Thoracic aorta (tissue), 2 donors: ENCODE measurements at regions not wholly inside any gene's neighbourhood (a gene's known extent, or its start where the extent isn't known, plus 50 kb on each side); places are given as distances from the start of the nearest gene placed in this dataset.

Experiments
- ATAC-seq: fragments of 150-250 bp; one replicate; pipeline ENCODE4 v1.8.0; 2017; ENCODE audit warnings: low read depth; ENCODE audit not compliant: insufficient number of reproducible peaks, low FRiP score
- DNase-seq: peaks from one replicate; pipeline ENCODE4 v3.0.0-alpha.2; 2020; ENCODE audit warnings: low spot score
- H3K27ac ChIP-seq, 2 donors: fragments of 200-600 bp; sonication (generic); 1 replicate in 1 of 2; 2 replicates in 1 of 2; pipeline ENCODE4 v1.5.1; 2016; ENCODE audit warnings: mild to moderate bottlenecking in 2 of 2, moderate library complexity in 2 of 2
- H3K27me3 ChIP-seq: fragments of 200-600 bp; sonication (generic); replicated peaks from 2 replicates; pipeline ENCODE4 v1.6.0; 2016; ENCODE audit warnings: mild to moderate bottlenecking; ENCODE audit not compliant: insufficient read depth
- H3K36me3 ChIP-seq: fragments of 200-600 bp; sonication (generic); one replicate; pipeline ENCODE4 v1.5.1; 2016
- H3K4me1 ChIP-seq, 2 donors: fragments of 200-600 bp; sonication (generic); 1 replicate in 1 of 2; 2 replicates in 1 of 2; pipeline versions ENCODE4 v1.5.1 to v1.6.0; 2016; ENCODE audit warnings: low read depth in 2 of 2, mild to moderate bottlenecking in 1 of 2; ENCODE audit not compliant: control insufficient read depth in 1 of 2
- H3K4me3 ChIP-seq: fragments of 200-600 bp; sonication (generic); 2 replicates; pipeline ENCODE4 v1.5.1; 2016; ENCODE audit warnings: mild to moderate bottlenecking
- H3K9me3 ChIP-seq: fragments of 200-600 bp; sonication (generic); 2 replicates; pipeline ENCODE4 v1.5.1; 2016
- CTCF ChIP-seq: fragments of 200-600 bp; sonication (generic); IDR thresholded peaks from one replicate; pipeline ENCODE4 v1.5.1; 2019; ENCODE audit warnings: antibody characterized with exemption

DNA sequence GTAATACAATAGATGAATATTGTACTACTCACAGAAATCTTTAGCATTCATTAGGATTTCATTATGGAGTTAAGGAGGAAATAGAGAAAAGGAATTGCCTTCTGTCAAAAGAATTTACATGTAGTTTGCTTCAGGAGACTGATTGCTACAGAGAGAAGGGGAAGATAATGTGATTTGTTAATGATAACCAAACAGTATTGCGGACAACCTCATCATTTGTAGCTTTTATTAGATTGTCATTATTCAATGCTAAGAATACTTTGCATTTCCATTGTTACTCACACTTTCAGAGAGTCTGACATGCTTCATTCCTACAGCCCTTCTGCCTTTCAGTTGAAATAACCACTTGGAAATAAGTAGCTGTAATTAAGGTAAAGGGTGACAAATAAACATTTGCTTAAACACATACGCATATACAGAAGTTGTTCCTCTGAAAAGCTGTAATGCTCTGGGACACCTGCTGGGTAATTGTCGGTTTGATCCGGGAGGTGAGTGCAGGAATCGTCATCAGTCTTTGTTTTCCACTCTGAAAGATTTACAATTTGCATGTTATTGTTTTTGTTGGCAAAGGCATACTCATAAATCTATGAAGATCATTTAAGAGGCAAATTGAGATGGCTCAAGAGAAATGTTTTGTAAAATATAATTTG, 600.2 kb downstream of the TRHDE start:
- H3K27ac ChIP-seq = no peak overlapping the region

DNA sequence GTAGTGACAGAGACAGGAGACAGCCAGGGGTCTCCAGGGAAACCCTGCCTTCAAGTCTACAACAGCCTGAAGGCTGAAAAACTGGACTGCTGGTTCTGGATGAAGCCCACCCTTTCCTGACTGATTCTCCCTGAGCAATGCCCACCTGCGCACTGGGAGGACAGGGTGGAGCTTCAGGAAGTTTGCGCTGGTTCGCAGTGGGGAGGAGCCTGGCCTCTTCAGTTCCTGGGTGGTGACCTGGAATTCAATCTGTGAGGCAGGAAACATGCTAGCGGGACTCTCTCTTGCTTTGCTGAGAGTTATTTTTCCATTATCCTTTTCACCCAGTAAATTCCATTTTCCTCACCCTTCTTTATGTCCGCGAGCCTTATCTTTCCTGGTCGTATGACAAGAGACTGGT, 600.8 kb downstream of the TRHDE start:
- H3K4me1 ChIP-seq = no peaks in the 10 kb centered on the region
- no peak overlapping the region for H3K4me3 ChIP-seq
- no peaks in the 10 kb centered on the region for H3K27me3 ChIP-seq
- TF ChIP-seq CTCF = no peak
- ATAC-seq = no peak
- no peak for DNase-seq
- H3K36me3 ChIP-seq = no peaks in the 10 kb centered on the region
- H3K9me3 ChIP-seq = peaks cover 4% of the 10 kb centered on the region
- no peak overlapping the region for H3K27ac ChIP-seq

More for the DNA sequence above, 600.2 kb downstream of the TRHDE start:
- ATAC-seq (no peak), DNase-seq (no peak)
- no peaks in the 10 kb centered on the region for H3K36me3 ChIP-seq
- no peak overlapping the region for H3K4me3 ChIP-seq
- H3K9me3 ChIP-seq = peaks cover 4% of the 10 kb centered on the region
- TF ChIP-seq CTCF = no peak
- no peaks in the 10 kb centered on the region for H3K27me3 ChIP-seq
- H3K4me1 ChIP-seq = no peaks in the 10 kb centered on the region

DNA sequence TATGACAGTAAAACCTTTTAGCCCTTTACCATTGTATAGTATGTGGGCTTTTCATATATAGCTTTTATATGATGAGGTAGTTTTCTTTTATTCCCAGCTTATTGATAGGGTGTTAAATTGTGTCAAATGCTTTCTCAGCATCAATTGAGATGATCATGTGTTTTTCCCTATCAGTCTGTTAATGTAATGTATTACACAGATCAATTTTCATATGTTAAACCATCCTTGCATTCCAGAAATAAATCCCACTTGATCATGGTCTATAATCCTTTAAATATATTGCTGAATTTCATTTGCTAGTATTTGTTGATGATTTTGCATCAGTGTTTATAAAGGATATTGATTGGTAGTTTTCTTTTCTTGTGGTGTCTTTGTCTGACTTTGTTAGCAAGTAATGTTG, 603.9 kb downstream of the TRHDE start:
- no peak for ATAC-seq
- no peaks in the 10 kb centered on the region for H3K27me3 ChIP-seq

DNA sequence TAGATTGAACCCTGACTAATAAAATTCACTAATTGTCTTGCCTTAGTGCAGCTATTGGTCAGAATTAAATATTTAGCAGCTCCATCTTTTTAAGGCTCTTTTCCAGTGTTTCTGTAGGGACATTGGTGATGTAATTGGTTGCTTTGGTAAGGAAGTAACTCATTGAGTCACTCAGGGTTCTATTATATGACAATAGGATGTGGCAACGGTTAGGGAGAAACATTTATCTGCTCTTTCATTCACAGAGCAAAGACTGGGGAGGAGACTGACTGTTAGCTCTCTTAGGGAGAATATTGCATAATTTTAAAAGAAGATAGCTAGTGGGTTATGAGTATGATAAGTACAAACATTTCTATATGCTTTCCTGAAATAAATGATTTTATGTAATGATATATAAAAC, 616.5 kb downstream of the TRHDE start:
- TF ChIP-seq CTCF = no peak
- no peaks in the 10 kb centered on the region for H3K4me1 ChIP-seq

More for the DNA sequence above, 603.9 kb downstream of the TRHDE start:
- Histone ChIP-seq H3K27ac (no peak overlapping the region), H3K4me1 (no peaks in the 10 kb centered on the region), H3K4me3 (no peak overlapping the region), H3K9me3 (peaks cover 4% of the 10 kb centered on the region), H3K36me3 (no peaks in the 10 kb centered on the region)
- no peak for DNase-seq
- no peak for TF ChIP-seq CTCF

DNA sequence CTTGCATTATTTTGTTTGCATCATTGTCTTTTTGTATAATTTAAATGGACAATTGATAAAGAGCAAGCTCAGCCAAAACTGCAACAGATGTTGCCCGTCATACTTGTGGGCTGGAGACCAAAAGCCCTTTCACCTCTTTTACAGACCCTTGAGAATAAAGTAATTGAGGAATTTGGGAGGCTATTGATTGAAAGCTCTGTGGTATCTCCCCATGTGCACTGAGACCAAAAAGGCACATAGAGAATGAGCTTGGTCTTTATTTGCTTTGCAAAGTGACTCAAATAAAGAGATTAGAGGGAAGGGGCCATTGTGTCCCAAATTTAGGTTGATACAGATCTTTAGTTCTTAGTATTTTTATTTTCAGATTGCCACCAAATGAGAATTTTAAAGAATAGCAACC, 617.6 kb downstream of the TRHDE start:
- H3K4me1 ChIP-seq = no peaks in the 10 kb centered on the region
- H3K27ac ChIP-seq = no peak overlapping the region
- H3K36me3 ChIP-seq = no peaks in the 10 kb centered on the region
- ATAC-seq (no peak), DNase-seq (no peak)
- H3K9me3 ChIP-seq = no peaks in the 10 kb centered on the region
- no peaks in the 10 kb centered on the region for H3K27me3 ChIP-seq
- TF ChIP-seq CTCF = no peak
- no peak overlapping the region for H3K4me3 ChIP-seq

More for the DNA sequence above, 616.5 kb downstream of the TRHDE start:
- DNase-seq (no peak), ATAC-seq (no peak)
- Histone ChIP-seq H3K27me3 (no peaks in the 10 kb centered on the region), H3K4me3 (no peak overlapping the region), H3K36me3 (no peaks in the 10 kb centered on the region), H3K9me3 (no peaks in the 10 kb centered on the region), H3K27ac (no peak overlapping the region)
